HUES48 (cell line): ENCODE measurements at regions not wholly inside any gene's neighbourhood (a gene's known extent, or its start where the extent isn't known, plus 50 kb on each side); places are given as distances from the start of the nearest gene placed in this dataset.
"Not testable (repeated sequence)": the region's sequence is repeated elsewhere in the genome, so short reads cannot be mapped to it uniquely, and the experiment has no call there.

ENCODE experiments used
- H3K27ac ChIP-seq: one replicate; pipeline ENCODE4 v1.7.0; 2013; ENCODE audit warnings: low read depth, low read length, inconsistent platforms
- H3K27me3 ChIP-seq: 2 replicates; pipeline ENCODE4 v1.6.1; 2013; ENCODE audit warnings: mild to moderate bottlenecking, low read length; ENCODE audit not compliant: control insufficient read depth, insufficient read depth
- H3K36me3 ChIP-seq: 2 replicates; pipeline ENCODE4 v1.6.1; 2013; ENCODE audit warnings: low read length; ENCODE audit not compliant: control insufficient read depth, insufficient read depth
- H3K4me1 ChIP-seq: 2 replicates; pipeline ENCODE4 v1.6.1; 2013; ENCODE audit warnings: mild to moderate bottlenecking, low read length; ENCODE audit not compliant: control insufficient read depth, insufficient read depth
- H3K4me3 ChIP-seq: 2 replicates; pipeline ENCODE4 v1.5.1; 2013; ENCODE audit warnings: mild to moderate bottlenecking, low read depth, low read length
- H3K9ac ChIP-seq: 2 replicates; pipeline ENCODE4 v1.6.1; 2013; ENCODE audit warnings: mild to moderate bottlenecking, low read depth, low read length, moderate library complexity
- H3K9me3 ChIP-seq: 2 replicates; pipeline ENCODE4 v1.6.1; 2013; ENCODE audit warnings: low read length; ENCODE audit not compliant: control insufficient read depth, insufficient read depth

- Histone ChIP-seq H3K9me3 (no peaks in the 10 kb centered on the region), H3K27ac (no peak overlapping the region), H3K36me3 (no peaks in the 10 kb centered on the region), H3K9ac (no peak overlapping the region), H3K27me3 (no peaks in the 10 kb centered on the region), H3K4me1 (no peaks in the 10 kb centered on the region), H3K4me3 (no peak overlapping the region)
These were observed 315.0 kb downstream of the PTPRU start for GRCh38 chr1:29551123-29551936.

GRCh38 chr1:29550119-29550841, 314.0 kb downstream of the PTPRU start:
- no peaks in the 10 kb centered on the region for H3K4me1 ChIP-seq
- H3K9me3 ChIP-seq = no peaks in the 10 kb centered on the region
- no peak overlapping the region for H3K4me3 ChIP-seq
- H3K27ac ChIP-seq = no peak overlapping the region
- no peaks in the 10 kb centered on the region for H3K27me3 ChIP-seq
- H3K36me3 ChIP-seq = no peaks in the 10 kb centered on the region
- H3K9ac ChIP-seq = no peak overlapping the region

- H3K27me3 ChIP-seq, H3K4me3 ChIP-seq, H3K4me1 ChIP-seq, H3K27ac ChIP-seq, H3K36me3 ChIP-seq, H3K9me3 ChIP-seq, H3K9ac ChIP-seq: not testable (repeated sequence)
These were observed 313.4 kb downstream of the PTPRU start for GRCh38 chr1:29549728-29550118.

- no peaks in the 10 kb centered on the region for H3K4me1 ChIP-seq
- no peak overlapping the region for H3K9ac ChIP-seq
- H3K27ac ChIP-seq = no peak overlapping the region
- H3K27me3 ChIP-seq = no peaks in the 10 kb centered on the region
- H3K4me3 ChIP-seq = no peak overlapping the region
- H3K36me3 ChIP-seq = no peaks in the 10 kb centered on the region
- H3K9me3 ChIP-seq = no peaks in the 10 kb centered on the region
These were observed 312.7 kb downstream of the PTPRU start for GRCh38 chr1:29549001-29549400.

- no peaks in the 10 kb centered on the region for H3K9me3 ChIP-seq
- no peaks in the 10 kb centered on the region for H3K36me3 ChIP-seq
- H3K27me3 ChIP-seq = no peaks in the 10 kb centered on the region
- H3K27ac ChIP-seq = no peak overlapping the region
- no peaks in the 10 kb centered on the region for H3K4me1 ChIP-seq
- no peak overlapping the region for H3K4me3 ChIP-seq
- H3K9ac ChIP-seq = no peak overlapping the region
These were observed 311.8 kb downstream of the PTPRU start for GRCh38 chr1:29548091-29548490.

- Histone ChIP-seq H3K4me1 (no peaks in the 10 kb centered on the region), H3K9ac (no peak overlapping the region), H3K9me3 (no peaks in the 10 kb centered on the region)
These were observed 311.0 kb downstream of the PTPRU start for GRCh38 chr1:29547300-29547699.

GRCh38 chr1:29546496-29546895, 310.2 kb downstream of the PTPRU start:
- Histone ChIP-seq H3K9me3 (no peaks in the 10 kb centered on the region), H3K27me3 (no peaks in the 10 kb centered on the region), H3K9ac (no peak overlapping the region), H3K4me1 (no peaks in the 10 kb centered on the region), H3K36me3 (no peaks in the 10 kb centered on the region), H3K4me3 (no peak overlapping the region), H3K27ac (no peak overlapping the region)

More at GRCh38 chr1:29547300-29547699, 311.0 kb downstream of the PTPRU start:
- no peaks in the 10 kb centered on the region for H3K27me3 ChIP-seq
- H3K4me3 ChIP-seq = no peak overlapping the region
- H3K27ac ChIP-seq = no peak overlapping the region
- H3K36me3 ChIP-seq = no peaks in the 10 kb centered on the region

GRCh38 chr1:29544406-29544805, 308.1 kb downstream of the PTPRU start:
- Histone ChIP-seq H3K4me1 (no peaks in the 10 kb centered on the region), H3K27me3 (no peaks in the 10 kb centered on the region), H3K9me3 (no peaks in the 10 kb centered on the region), H3K9ac (no peak overlapping the region), H3K27ac (no peak overlapping the region), H3K4me3 (no peak overlapping the region), H3K36me3 (no peaks in the 10 kb centered on the region)

- no peaks in the 10 kb centered on the region for H3K9me3 ChIP-seq
- H3K4me1 ChIP-seq = no peaks in the 10 kb centered on the region
- no peaks in the 10 kb centered on the region for H3K27me3 ChIP-seq
- no peak overlapping the region for H3K4me3 ChIP-seq
- H3K36me3 ChIP-seq = no peaks in the 10 kb centered on the region
- H3K27ac ChIP-seq = no peak overlapping the region
- no peak overlapping the region for H3K9ac ChIP-seq
These were observed 307.3 kb downstream of the PTPRU start for GRCh38 chr1:29543586-29543985.

GRCh38 chr1:29542548-29542947, 306.2 kb downstream of the PTPRU start:
- Histone ChIP-seq H3K36me3 (no peaks in the 10 kb centered on the region), H3K9me3 (no peaks in the 10 kb centered on the region), H3K27me3 (no peaks in the 10 kb centered on the region), H3K4me3 (no peak overlapping the region), H3K4me1 (no peaks in the 10 kb centered on the region), H3K9ac (no peak overlapping the region), H3K27ac (no peak overlapping the region)

- no peaks in the 10 kb centered on the region for H3K27me3 ChIP-seq
- H3K27ac ChIP-seq = no peak overlapping the region
- no peak overlapping the region for H3K9ac ChIP-seq
- H3K4me1 ChIP-seq = no peaks in the 10 kb centered on the region
- H3K36me3 ChIP-seq = no peaks in the 10 kb centered on the region
- no peaks in the 10 kb centered on the region for H3K9me3 ChIP-seq
- no peak overlapping the region for H3K4me3 ChIP-seq
These were observed 305.3 kb downstream of the PTPRU start for GRCh38 chr1:29541631-29542030.
